SK-N-SH treated with all-trans-retinoic acid at 6 μM for 48 hours (cell line): ENCODE measurements at regions not wholly inside any gene's neighbourhood (a gene's known extent, or its start where the extent isn't known, plus 50 kb on each side); places are given as distances from the start of the nearest gene placed in this dataset.

Experiments used
- ATAC-seq: fragments of 200-7000 bp; cut with Tn5 transposase; 3 replicates; pipeline ENCODE4 v1.9.1; 2020; ENCODE audit warnings: mild to moderate bottlenecking, moderate library complexity
- ARNTL ChIP-seq: fragments of 450-650 bp; formaldehyde crosslinking; IDR thresholded peaks from 2 replicates; pipeline ENCODE4 v1.5.0; 2020; ENCODE audit warnings: low read depth, mild to moderate bottlenecking, moderate library complexity, borderline replicate concordance
- BACH2 ChIP-seq: fragments of 250-450 bp; sonication (Bioruptor Pico); IDR thresholded peaks from 2 replicates; pipeline ENCODE4 v1.9.0; 2021; ENCODE audit warnings: mild to moderate bottlenecking, borderline replicate concordance
- CREB5 ChIP-seq: fragments of 250-450 bp; sonication (Bioruptor Pico); IDR thresholded peaks from 2 replicates; pipeline ENCODE4 v1.5.1; 2020; ENCODE audit warnings: low read depth, mild to moderate bottlenecking, moderate library complexity
- CSDC2 ChIP-seq: fragments of 250-450 bp; sonication (Bioruptor Pico); IDR thresholded peaks from 2 replicates; pipeline ENCODE4 v1.5.0; 2020; ENCODE audit warnings: mild to moderate bottlenecking, moderate library complexity
- ESRRG ChIP-seq: fragments of 250-450 bp; sonication (Bioruptor Pico); IDR thresholded peaks from 2 replicates; pipeline ENCODE4 v1.6.1; 2021; ENCODE audit warnings: mild to moderate bottlenecking
- ISL1 ChIP-seq: fragments of 250-450 bp; sonication (Bioruptor Pico); IDR thresholded peaks from 2 replicates; pipeline ENCODE4 v2.1.2; 2022; ENCODE audit warnings: mild to moderate bottlenecking, moderate library complexity
- OSR1 ChIP-seq: fragments of 250-450 bp; sonication (Bioruptor Pico); IDR thresholded peaks from 2 replicates; pipeline ENCODE4 v1.8.0; 2022; ENCODE audit warnings: moderate library complexity, mild to moderate bottlenecking, inconsistent platforms
- PPARA ChIP-seq: fragments of 250-450 bp; sonication (Bioruptor Pico); IDR thresholded peaks from 2 replicates; pipeline ENCODE4 v1.5.0; 2020; ENCODE audit warnings: mild to moderate bottlenecking, borderline replicate concordance
- SNAI2 ChIP-seq: fragments of 250-450 bp; sonication (Bioruptor Pico); IDR thresholded peaks from 2 replicates; pipeline ENCODE4 v1.5.0; 2020; ENCODE audit warnings: mild to moderate bottlenecking, moderate library complexity
- TCF4 ChIP-seq: fragments of 250-450 bp; sonication (Bioruptor Pico); IDR thresholded peaks from 2 replicates; pipeline ENCODE4 v1.8.0; 2021; ENCODE audit warnings: mild to moderate bottlenecking, moderate library complexity, borderline replicate concordance
- TOX ChIP-seq: fragments of 250-450 bp; sonication (Bioruptor Pico); IDR thresholded peaks from 2 replicates; pipeline ENCODE4 v1.8.0; 2021; ENCODE audit warnings: mild to moderate bottlenecking, moderate library complexity, borderline replicate concordance
- ZFP3 ChIP-seq: fragments of 250-450 bp; sonication (Bioruptor Pico); IDR thresholded peaks from 2 replicates; pipeline ENCODE4 v1.5.0; 2020; ENCODE audit warnings: mild to moderate bottlenecking, moderate library complexity
- ZFP30 ChIP-seq: fragments of 450-650 bp; formaldehyde crosslinking; IDR thresholded peaks from 2 replicates; pipeline ENCODE4 v1.5.0; 2022; ENCODE audit warnings: mild to moderate bottlenecking, moderate library complexity
- ZNF565 ChIP-seq: fragments of 450-650 bp; formaldehyde crosslinking; conservative IDR thresholded peaks from 2 replicates; pipeline ENCODE4 v1.5.0; 2020; ENCODE audit warnings: low read depth, mild to moderate bottlenecking, moderate library complexity
- ZNF70 ChIP-seq: fragments of 450-650 bp; formaldehyde crosslinking; IDR thresholded peaks from 2 replicates; pipeline ENCODE4 v1.5.0; 2020; ENCODE audit warnings: mild to moderate bottlenecking, moderate library complexity
- ZNF8 ChIP-seq: fragments of 450-650 bp; formaldehyde crosslinking; IDR thresholded peaks from 2 replicates; pipeline ENCODE4 v1.5.0; 2020; ENCODE audit warnings: mild to moderate bottlenecking, moderate library complexity
- TF ChIP-seq, protein P1 (sequence below): fragments of 250-450 bp; sonication (Bioruptor Pico); IDR thresholded peaks from 2 replicates; pipeline ENCODE4 v1.8.0; 2020; ENCODE audit warnings: mild to moderate bottlenecking, moderate library complexity, borderline replicate concordance
- TF ChIP-seq, protein P2 (sequence below): fragments of 250-450 bp; sonication (Bioruptor Pico); IDR thresholded peaks from 2 replicates; pipeline ENCODE4 v1.8.0; 2021; ENCODE audit warnings: low read depth, mild to moderate bottlenecking, moderate library complexity, borderline replicate concordance
- TF ChIP-seq, protein P3 (sequence below): fragments of 250-450 bp; sonication (Bioruptor Pico); IDR thresholded peaks from 2 replicates; pipeline ENCODE4 v1.5.0; 2020; ENCODE audit warnings: mild to moderate bottlenecking, moderate library complexity
- TF ChIP-seq, protein P4 (sequence below): fragments of 250-450 bp; sonication (Bioruptor Pico); IDR thresholded peaks from 2 replicates; pipeline ENCODE4 v1.5.1; 2021; ENCODE audit warnings: mild to moderate bottlenecking, moderate library complexity

- no peak for ATAC-seq
- TF ChIP-seq ESRRG (CRISPR knock-in tag) (no peak), TCF4 (no peak), ZFP3 (no peak), OSR1 (CRISPR knock-in tag) (no peak), BACH2 (CRISPR knock-in tag) (no peak), ZNF565 (CRISPR knock-in tag) (no peak), ZNF70 (CRISPR knock-in tag) (no peak), SNAI2 (CRISPR knock-in tag) (no peak), ZNF8 (CRISPR knock-in tag) (no peak), ZFP30 (CRISPR knock-in tag) (no peak), ARNTL (CRISPR knock-in tag) (no peak), PPARA (CRISPR knock-in tag) (no peak), CREB5 (no peak), CSDC2 (no peak), ISL1 (no peak)
- TF ChIP-seq, protein P1, sequence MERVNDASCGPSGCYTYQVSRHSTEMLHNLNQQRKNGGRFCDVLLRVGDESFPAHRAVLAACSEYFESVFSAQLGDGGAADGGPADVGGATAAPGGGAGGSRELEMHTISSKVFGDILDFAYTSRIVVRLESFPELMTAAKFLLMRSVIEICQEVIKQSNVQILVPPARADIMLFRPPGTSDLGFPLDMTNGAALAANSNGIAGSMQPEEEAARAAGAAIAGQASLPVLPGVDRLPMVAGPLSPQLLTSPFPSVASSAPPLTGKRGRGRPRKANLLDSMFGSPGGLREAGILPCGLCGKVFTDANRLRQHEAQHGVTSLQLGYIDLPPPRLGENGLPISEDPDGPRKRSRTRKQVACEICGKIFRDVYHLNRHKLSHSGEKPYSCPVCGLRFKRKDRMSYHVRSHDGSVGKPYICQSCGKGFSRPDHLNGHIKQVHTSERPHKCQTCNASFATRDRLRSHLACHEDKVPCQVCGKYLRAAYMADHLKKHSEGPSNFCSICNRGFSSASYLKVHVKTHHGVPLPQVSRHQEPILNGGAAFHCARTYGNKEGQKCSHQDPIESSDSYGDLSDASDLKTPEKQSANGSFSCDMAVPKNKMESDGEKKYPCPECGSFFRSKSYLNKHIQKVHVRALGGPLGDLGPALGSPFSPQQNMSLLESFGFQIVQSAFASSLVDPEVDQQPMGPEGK, result no peak
- TF ChIP-seq, protein P2, sequence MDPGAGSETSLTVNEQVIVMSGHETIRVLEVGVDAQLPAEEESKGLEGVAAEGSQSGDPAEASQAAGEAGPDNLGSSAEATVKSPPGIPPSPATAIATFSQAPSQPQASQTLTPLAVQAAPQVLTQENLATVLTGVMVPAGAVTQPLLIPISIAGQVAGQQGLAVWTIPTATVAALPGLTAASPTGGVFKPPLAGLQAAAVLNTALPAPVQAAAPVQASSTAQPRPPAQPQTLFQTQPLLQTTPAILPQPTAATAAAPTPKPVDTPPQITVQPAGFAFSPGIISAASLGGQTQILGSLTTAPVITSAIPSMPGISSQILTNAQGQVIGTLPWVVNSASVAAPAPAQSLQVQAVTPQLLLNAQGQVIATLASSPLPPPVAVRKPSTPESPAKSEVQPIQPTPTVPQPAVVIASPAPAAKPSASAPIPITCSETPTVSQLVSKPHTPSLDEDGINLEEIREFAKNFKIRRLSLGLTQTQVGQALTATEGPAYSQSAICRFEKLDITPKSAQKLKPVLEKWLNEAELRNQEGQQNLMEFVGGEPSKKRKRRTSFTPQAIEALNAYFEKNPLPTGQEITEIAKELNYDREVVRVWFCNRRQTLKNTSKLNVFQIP (CRISPR knock-in tag), result no peak
- TF ChIP-seq, protein P3, sequence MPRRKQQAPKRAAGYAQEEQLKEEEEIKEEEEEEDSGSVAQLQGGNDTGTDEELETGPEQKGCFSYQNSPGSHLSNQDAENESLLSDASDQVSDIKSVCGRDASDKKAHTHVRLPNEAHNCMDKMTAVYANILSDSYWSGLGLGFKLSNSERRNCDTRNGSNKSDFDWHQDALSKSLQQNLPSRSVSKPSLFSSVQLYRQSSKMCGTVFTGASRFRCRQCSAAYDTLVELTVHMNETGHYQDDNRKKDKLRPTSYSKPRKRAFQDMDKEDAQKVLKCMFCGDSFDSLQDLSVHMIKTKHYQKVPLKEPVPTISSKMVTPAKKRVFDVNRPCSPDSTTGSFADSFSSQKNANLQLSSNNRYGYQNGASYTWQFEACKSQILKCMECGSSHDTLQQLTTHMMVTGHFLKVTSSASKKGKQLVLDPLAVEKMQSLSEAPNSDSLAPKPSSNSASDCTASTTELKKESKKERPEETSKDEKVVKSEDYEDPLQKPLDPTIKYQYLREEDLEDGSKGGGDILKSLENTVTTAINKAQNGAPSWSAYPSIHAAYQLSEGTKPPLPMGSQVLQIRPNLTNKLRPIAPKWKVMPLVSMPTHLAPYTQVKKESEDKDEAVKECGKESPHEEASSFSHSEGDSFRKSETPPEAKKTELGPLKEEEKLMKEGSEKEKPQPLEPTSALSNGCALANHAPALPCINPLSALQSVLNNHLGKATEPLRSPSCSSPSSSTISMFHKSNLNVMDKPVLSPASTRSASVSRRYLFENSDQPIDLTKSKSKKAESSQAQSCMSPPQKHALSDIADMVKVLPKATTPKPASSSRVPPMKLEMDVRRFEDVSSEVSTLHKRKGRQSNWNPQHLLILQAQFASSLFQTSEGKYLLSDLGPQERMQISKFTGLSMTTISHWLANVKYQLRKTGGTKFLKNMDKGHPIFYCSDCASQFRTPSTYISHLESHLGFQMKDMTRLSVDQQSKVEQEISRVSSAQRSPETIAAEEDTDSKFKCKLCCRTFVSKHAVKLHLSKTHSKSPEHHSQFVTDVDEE (CRISPR knock-in tag), result no peak
These were observed 182.2 kb downstream of the KITLG start for GRCh38 chr12:88398031-88398430.

GRCh38 chr12:88399811-88400210, 180.5 kb downstream of the KITLG start:
- TF ChIP-seq TOX (CRISPR knock-in tag), result no peak
- no peak for TF ChIP-seq TCF4
- no peak for TF ChIP-seq ZFP3
- no peak for TF ChIP-seq ZNF8 (CRISPR knock-in tag)
- no peak for TF ChIP-seq ZNF70 (CRISPR knock-in tag)
- no peak for TF ChIP-seq BACH2 (CRISPR knock-in tag)
- TF ChIP-seq ZFP30 (CRISPR knock-in tag), result no peak
- TF ChIP-seq, protein P4, sequence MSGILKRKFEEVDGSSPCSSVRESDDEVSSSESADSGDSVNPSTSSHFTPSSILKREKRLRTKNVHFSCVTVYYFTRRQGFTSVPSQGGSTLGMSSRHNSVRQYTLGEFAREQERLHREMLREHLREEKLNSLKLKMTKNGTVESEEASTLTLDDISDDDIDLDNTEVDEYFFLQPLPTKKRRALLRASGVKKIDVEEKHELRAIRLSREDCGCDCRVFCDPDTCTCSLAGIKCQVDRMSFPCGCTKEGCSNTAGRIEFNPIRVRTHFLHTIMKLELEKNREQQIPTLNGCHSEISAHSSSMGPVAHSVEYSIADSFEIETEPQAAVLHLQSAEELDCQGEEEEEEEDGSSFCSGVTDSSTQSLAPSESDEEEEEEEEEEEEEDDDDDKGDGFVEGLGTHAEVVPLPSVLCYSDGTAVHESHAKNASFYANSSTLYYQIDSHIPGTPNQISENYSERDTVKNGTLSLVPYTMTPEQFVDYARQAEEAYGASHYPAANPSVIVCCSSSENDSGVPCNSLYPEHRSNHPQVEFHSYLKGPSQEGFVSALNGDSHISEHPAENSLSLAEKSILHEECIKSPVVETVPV (CRISPR knock-in tag), result no peak
- TF ChIP-seq CSDC2, result no peak
- no peak for TF ChIP-seq CREB5
- no peak for TF ChIP-seq ISL1
- TF ChIP-seq, protein P2 (CRISPR knock-in tag), result no peak
- no peak for TF ChIP-seq OSR1 (CRISPR knock-in tag)
- no peak for TF ChIP-seq ARNTL (CRISPR knock-in tag)
- no peak for ATAC-seq
